ENCODE measurements at regions not wholly inside any gene's neighbourhood (a gene's known extent, or its start where the extent isn't known, plus 50 kb on each side); places are given as distances from the start of the nearest gene placed in this dataset.

DNA sequence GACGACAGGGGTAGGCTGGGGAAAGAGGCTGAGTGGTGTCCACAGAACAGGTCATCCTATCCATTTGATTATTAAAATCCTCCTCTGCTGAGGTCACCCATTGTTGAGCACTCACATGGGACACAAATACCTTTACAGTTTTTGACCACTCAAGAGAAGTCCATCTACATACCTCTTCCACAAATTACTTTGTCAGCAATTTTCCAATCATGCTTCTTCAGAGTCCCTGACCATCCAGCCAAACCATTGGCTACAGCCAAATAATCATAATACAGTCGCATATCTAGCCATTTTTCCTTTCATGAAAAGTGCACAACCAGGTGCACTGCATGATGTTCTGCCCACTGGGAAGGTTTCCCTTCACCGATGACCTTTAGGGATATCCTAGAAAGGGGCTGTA is 407.4 kb downstream of the TEX13C start:
- Histone ChIP-seq H3K36me3 (no peaks in the 10 kb centered on the region), H3K4me3 (no peak overlapping the region), H3K27ac (no peak overlapping the region), H3K4me1 (no peaks in the 10 kb centered on the region), H3K9me3 (no peaks in the 10 kb centered on the region), H3K27me3 (no peaks in the 10 kb centered on the region)
- 71 to 100% methylated on average over 1 to 3 of the region's 3 CpGs for WGBS, 2 donors (ENCODE audit: low coverage in 1 of 2)
- ATAC-seq: no peak
- no peak for TF ChIP-seq EP300 (IDR thresholded peaks at IDR 0.05)
- TF ChIP-seq POLR2A (IDR thresholded peaks at IDR 0.05): no peak
- TF ChIP-seq POLR2AphosphoS5 (IDR thresholded peaks at IDR 0.05): no peak
- TF ChIP-seq, protein P1, sequence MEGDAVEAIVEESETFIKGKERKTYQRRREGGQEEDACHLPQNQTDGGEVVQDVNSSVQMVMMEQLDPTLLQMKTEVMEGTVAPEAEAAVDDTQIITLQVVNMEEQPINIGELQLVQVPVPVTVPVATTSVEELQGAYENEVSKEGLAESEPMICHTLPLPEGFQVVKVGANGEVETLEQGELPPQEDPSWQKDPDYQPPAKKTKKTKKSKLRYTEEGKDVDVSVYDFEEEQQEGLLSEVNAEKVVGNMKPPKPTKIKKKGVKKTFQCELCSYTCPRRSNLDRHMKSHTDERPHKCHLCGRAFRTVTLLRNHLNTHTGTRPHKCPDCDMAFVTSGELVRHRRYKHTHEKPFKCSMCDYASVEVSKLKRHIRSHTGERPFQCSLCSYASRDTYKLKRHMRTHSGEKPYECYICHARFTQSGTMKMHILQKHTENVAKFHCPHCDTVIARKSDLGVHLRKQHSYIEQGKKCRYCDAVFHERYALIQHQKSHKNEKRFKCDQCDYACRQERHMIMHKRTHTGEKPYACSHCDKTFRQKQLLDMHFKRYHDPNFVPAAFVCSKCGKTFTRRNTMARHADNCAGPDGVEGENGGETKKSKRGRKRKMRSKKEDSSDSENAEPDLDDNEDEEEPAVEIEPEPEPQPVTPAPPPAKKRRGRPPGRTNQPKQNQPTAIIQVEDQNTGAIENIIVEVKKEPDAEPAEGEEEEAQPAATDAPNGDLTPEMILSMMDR (IDR thresholded peaks at IDR 0.05): no peak

DNA sequence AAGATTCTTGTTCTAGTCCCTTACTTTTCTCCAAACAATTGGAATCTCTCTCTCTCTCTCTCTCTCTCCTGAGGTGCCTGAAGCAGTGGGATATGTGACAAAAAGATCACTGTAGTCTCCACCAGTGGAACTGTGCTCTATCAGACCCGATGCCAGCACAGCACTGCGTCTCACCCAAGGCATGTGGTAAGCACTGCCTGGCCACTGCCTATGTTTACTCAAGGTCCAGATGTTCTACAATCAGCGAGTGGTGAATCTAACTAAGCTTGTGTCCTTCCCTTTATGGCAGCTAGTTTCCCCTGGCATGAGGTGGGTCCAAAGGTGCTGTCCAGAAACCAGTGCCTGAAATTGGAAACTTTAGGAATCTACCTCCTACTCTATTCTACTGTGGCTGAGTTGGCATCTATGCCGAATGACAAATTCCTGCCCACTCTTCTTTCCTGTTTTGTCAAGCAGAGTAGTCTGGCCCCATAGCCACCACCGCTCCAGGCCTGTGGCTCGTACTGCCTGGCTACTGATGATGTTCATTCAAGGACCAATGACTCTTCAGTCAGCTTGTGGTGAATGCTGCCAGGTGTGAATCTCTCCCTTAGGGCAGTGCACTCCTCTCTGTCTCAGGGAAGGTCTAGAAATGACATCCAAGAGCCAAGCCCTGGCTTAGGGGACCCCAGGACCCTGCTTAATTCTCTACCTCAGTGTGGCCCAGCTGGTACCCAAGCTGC is 416.5 kb downstream of the TEX13C start:
- H3K36me3 ChIP-seq: no peaks in the 10 kb centered on the region
- no peak for ATAC-seq
- no peaks in the 10 kb centered on the region for H3K4me1 ChIP-seq
- H3K27me3 ChIP-seq: no peaks in the 10 kb centered on the region
- H3K27ac ChIP-seq: no peak overlapping the region
- no peak overlapping the region for H3K4me3 ChIP-seq
- H3K9me3 ChIP-seq: no peaks in the 10 kb centered on the region
- 80% methylated on average over 1 of the region's 6 CpGs; no CpG with 5 or more reads in 1 of the 2 donors for WGBS, 2 donors (ENCODE audit: low coverage in 1 of 2)
- TF ChIP-seq, protein P1 (IDR thresholded peaks at IDR 0.05): no peak
- TF ChIP-seq POLR2A (IDR thresholded peaks at IDR 0.05) (no peak), EP300 (IDR thresholded peaks at IDR 0.05) (no peak), POLR2AphosphoS5 (IDR thresholded peaks at IDR 0.05) (no peak)

- ATAC-seq: no peak
- Histone ChIP-seq H3K27ac (no peak overlapping the region), H3K4me3 (no peak overlapping the region), H3K9me3 (no peaks in the 10 kb centered on the region), H3K36me3 (no peaks in the 10 kb centered on the region), H3K27me3 (no peaks in the 10 kb centered on the region), H3K4me1 (no peaks in the 10 kb centered on the region)
- TF ChIP-seq POLR2A (IDR thresholded peaks at IDR 0.05) (no peak), POLR2AphosphoS5 (IDR thresholded peaks at IDR 0.05) (no peak), EP300 (IDR thresholded peaks at IDR 0.05) (no peak)
- TF ChIP-seq, protein P1 (IDR thresholded peaks at IDR 0.05): no peak
Measured at GRCh38 chrX:125742811-125743210, 423.1 kb downstream of the TEX13C start.

- 60 to 67% methylated on average over 3 of the region's 3 CpGs for WGBS, 2 donors (ENCODE audit: low coverage in 1 of 2)
- TF ChIP-seq POLR2AphosphoS5 (IDR thresholded peaks at IDR 0.05) (no peak), POLR2A (IDR thresholded peaks at IDR 0.05) (no peak), EP300 (IDR thresholded peaks at IDR 0.05) (no peak)
- TF ChIP-seq, protein P1 (IDR thresholded peaks at IDR 0.05): no peak
- no peak for ATAC-seq
- Histone ChIP-seq H3K27ac (no peak overlapping the region), H3K9me3 (no peaks in the 10 kb centered on the region), H3K36me3 (no peaks in the 10 kb centered on the region), H3K4me1 (no peaks in the 10 kb centered on the region), H3K4me3 (no peak overlapping the region), H3K27me3 (no peaks in the 10 kb centered on the region)
Measured at GRCh38 chrX:125744914-125745313, 421.2 kb downstream of the DCAF12L2 start.

- Histone ChIP-seq H3K9me3 (peaks cover 0 to 9% (median 0%) of the 10 kb centered on the region in 3 donors), H3K27me3 (no peaks in the 10 kb centered on the region), H3K4me1 (no peaks in the 10 kb centered on the region), H3K4me3 (no peak overlapping the region), H3K27ac (no peak overlapping the region), H3K36me3 (no peaks in the 10 kb centered on the region)
- TF ChIP-seq POLR2A (IDR thresholded peaks at IDR 0.05) (no peak), POLR2AphosphoS5 (IDR thresholded peaks at IDR 0.05) (no peak), EP300 (IDR thresholded peaks at IDR 0.05) (no peak)
- no peak for ATAC-seq
- 10 to 79% methylated on average over 3 to 6 of the region's 8 CpGs for WGBS, 2 donors (ENCODE audit: low coverage in 1 of 2)
Measured at GRCh38 chrX:125757794-125758564, 408.1 kb downstream of the DCAF12L2 start.

Data from gastroesophageal sphincter (tissue), 4 donors.